ENCODE measurements at regions not wholly inside any gene's neighbourhood (a gene's known extent, or its start where the extent isn't known, plus 50 kb on each side); places are given as distances from the start of the nearest gene placed in this dataset.

DNA sequence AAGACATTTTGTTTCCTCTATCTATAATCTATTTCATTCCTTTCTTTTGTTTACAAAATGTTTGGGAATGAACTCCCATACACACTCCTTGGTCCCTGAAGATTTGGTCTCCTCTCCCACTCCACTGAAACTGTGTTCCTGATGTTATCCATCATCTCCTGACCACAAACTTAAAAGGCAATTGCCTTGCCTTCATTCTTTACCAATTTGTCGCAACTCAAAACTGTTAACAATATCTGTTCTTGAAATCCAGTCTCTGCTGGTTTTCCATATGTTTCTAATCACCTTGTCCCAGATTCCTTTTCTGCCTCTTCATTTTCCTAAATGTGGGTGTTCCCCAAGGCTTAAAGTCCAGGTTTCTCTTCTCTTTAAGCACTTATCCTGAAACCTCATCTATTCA is 262.2 kb upstream of the TTC29 start:
- TF ChIP-seq POLR2A (IDR thresholded peaks at IDR 0.05) (no peak), POLR2AphosphoS5 (IDR thresholded peaks at IDR 0.05) (no peak), EP300 (IDR thresholded peaks at IDR 0.05; ENCODE audit: low read depth) (no peak)
- TF ChIP-seq, protein P1, sequence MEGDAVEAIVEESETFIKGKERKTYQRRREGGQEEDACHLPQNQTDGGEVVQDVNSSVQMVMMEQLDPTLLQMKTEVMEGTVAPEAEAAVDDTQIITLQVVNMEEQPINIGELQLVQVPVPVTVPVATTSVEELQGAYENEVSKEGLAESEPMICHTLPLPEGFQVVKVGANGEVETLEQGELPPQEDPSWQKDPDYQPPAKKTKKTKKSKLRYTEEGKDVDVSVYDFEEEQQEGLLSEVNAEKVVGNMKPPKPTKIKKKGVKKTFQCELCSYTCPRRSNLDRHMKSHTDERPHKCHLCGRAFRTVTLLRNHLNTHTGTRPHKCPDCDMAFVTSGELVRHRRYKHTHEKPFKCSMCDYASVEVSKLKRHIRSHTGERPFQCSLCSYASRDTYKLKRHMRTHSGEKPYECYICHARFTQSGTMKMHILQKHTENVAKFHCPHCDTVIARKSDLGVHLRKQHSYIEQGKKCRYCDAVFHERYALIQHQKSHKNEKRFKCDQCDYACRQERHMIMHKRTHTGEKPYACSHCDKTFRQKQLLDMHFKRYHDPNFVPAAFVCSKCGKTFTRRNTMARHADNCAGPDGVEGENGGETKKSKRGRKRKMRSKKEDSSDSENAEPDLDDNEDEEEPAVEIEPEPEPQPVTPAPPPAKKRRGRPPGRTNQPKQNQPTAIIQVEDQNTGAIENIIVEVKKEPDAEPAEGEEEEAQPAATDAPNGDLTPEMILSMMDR (IDR thresholded peaks at IDR 0.05) = no peak
- Histone ChIP-seq H3K27me3 (no peaks in the 10 kb centered on the region), H3K4me1 (no peaks in the 10 kb centered on the region), H3K36me3 (no peaks in the 10 kb centered on the region), H3K27ac (no peak overlapping the region), H3K9me3 (no peaks in the 10 kb centered on the region), H3K4me3 (no peak overlapping the region)
- 78 to 88% methylated on average over 1 of the region's 1 CpG for WGBS, 2 donors (ENCODE audit: low coverage in 1 of 2)
- intact Hi-C loops (cut with DNase I; ENCODE audit: low total_unique reads) = no loop called here
- no peak for DNase-seq
- in situ Hi-C loops (cut with MboI; ENCODE audit: low pct_ligation_motif_present in 1 of 4, low pct_unique_long_range_greater_than_20kb in 1 of 4, low sequenced_read_pairs in 3 of 4) = no loop called here

DNA sequence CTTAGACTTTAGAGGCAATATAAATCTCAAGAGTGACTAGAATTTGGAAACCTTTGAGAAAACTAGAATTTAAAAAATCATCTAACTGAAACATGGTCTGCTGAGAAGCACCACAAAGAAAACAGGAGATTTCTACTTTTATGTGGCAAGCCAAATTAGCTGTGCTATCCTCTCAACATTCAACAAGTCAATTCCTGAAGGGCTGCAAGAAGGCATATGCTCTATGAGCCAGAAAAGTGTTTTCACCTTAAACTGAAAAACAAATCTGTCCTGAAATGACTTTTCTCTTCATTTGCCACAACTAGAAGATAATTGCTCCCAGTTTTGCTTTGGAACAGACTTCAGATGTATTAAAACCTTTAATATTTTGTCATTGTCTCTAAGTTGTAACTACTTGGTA is 263.2 kb upstream of the EDNRA start:
- Histone ChIP-seq H3K4me1 (no peaks in the 10 kb centered on the region), H3K27ac (no peak overlapping the region), H3K27me3 (no peaks in the 10 kb centered on the region), H3K9me3 (no peaks in the 10 kb centered on the region), H3K36me3 (no peaks in the 10 kb centered on the region), H3K4me3 (no peak overlapping the region)
- in situ Hi-C loops (cut with MboI; ENCODE audit: low pct_ligation_motif_present in 1 of 4, low pct_unique_long_range_greater_than_20kb in 1 of 4, low sequenced_read_pairs in 3 of 4) (no loop called here), intact Hi-C loops (cut with DNase I; ENCODE audit: low total_unique reads) (no loop called here)
- TF ChIP-seq, protein P1 (IDR thresholded peaks at IDR 0.05) = no peak
- TF ChIP-seq EP300 (IDR thresholded peaks at IDR 0.05; ENCODE audit: low read depth) (no peak), POLR2A (IDR thresholded peaks at IDR 0.05) (no peak), POLR2AphosphoS5 (IDR thresholded peaks at IDR 0.05) (no peak)
- no peak for DNase-seq

DNA sequence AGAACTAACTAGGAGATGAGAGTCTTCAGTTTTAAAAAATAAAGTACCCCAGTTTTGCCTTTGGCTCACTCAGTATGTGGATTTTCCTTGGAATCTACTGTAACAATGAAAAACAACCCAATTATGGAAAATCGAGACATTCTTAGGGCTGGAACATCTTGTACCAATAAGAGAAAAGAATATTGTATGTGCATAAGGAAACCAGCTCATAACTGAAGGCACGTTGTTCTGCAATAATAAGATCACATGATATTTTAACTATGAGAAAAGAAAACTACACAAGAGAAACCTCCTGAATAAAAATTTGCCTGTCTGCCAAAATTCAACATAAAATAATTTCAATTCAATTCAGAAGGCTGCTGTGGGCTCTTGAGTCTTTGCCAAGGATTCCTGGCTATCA is 261.8 kb upstream of the EDNRA start:
- WGBS, 2 donors (ENCODE audit: low coverage in 1 of 2) = 53 to 64% methylated on average over 2 of the region's 2 CpGs
- Histone ChIP-seq H3K27me3 (no peaks in the 10 kb centered on the region), H3K4me1 (no peaks in the 10 kb centered on the region), H3K27ac (no peak overlapping the region), H3K4me3 (no peak overlapping the region), H3K36me3 (no peaks in the 10 kb centered on the region), H3K9me3 (no peaks in the 10 kb centered on the region)
- DNase-seq = no peak
- intact Hi-C loops (cut with DNase I; ENCODE audit: low total_unique reads) = no loop called here
- TF ChIP-seq EP300 (IDR thresholded peaks at IDR 0.05; ENCODE audit: low read depth) (no peak), POLR2AphosphoS5 (IDR thresholded peaks at IDR 0.05) (no peak), POLR2A (IDR thresholded peaks at IDR 0.05) (no peak)
- TF ChIP-seq, protein P1 (IDR thresholded peaks at IDR 0.05) = no peak
- in situ Hi-C loops (cut with MboI; ENCODE audit: low pct_ligation_motif_present in 1 of 4, low pct_unique_long_range_greater_than_20kb in 1 of 4, low sequenced_read_pairs in 3 of 4) = no loop called here

DNA sequence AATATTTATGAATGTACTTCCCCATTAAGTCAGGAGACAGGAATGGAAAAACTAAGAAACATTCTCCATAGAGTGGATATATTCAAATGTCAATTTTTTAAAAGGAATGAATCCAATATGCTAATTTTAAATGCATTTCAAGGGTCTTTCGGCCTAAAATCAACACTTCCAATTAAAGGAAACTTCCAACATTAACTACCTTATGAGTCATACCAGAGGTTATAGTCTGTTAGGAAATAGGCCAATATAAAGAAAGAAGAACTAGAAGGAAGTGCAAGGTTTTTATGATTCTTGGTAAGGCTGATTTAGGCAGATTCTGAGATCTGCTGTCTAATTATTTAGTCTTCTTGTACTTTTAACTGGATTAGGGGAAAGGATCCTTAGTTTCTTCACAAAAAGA is 260.1 kb upstream of the EDNRA start:
- Histone ChIP-seq H3K36me3 (no peaks in the 10 kb centered on the region), H3K4me1 (no peaks in the 10 kb centered on the region), H3K4me3 (no peak overlapping the region), H3K27ac (no peak overlapping the region), H3K27me3 (no peaks in the 10 kb centered on the region), H3K9me3 (no peaks in the 10 kb centered on the region)
- no peak for DNase-seq
- TF ChIP-seq POLR2AphosphoS5 (IDR thresholded peaks at IDR 0.05) (no peak), EP300 (IDR thresholded peaks at IDR 0.05; ENCODE audit: low read depth) (no peak), POLR2A (IDR thresholded peaks at IDR 0.05) (no peak)
- TF ChIP-seq, protein P1 (IDR thresholded peaks at IDR 0.05) = no peak
- in situ Hi-C loops (cut with MboI; ENCODE audit: low pct_ligation_motif_present in 1 of 4, low pct_unique_long_range_greater_than_20kb in 1 of 4, low sequenced_read_pairs in 3 of 4) = no loop called here
- intact Hi-C loops (cut with DNase I; ENCODE audit: low total_unique reads) = no loop called here
- 46 to 54% methylated on average over 1 of the region's 1 CpG for WGBS, 2 donors (ENCODE audit: low coverage in 1 of 2)
